HG02938 (cell line): ENCODE measurements at regions not wholly inside any gene's neighbourhood (a gene's known extent, or its start where the extent isn't known, plus 50 kb on each side); places are given as distances from the start of the nearest gene placed in this dataset.

Source experiments
- ATAC-seq: cut with Tn5 transposase; IDR thresholded peaks from one replicate; pipeline ENCODE4 v1.9.1; 2021; ENCODE audit warnings: mild to moderate bottlenecking, moderate library complexity; ENCODE audit not compliant: unreplicated experiment

GRCh38 chr5:168215646-168216045 lies 75.8 kb upstream of the WWC1 start:
- ATAC-seq, result no peak

GRCh38 chr5:168216989-168217388 lies 74.5 kb upstream of the WWC1 start:
- ATAC-seq, result no peak

- ATAC-seq, result no peak
Measured at GRCh38 chr5:168217497-168217896, 73.9 kb upstream of the WWC1 start.

- ATAC-seq, result no peak
Measured at GRCh38 chr5:168218746-168219145, 72.7 kb upstream of the WWC1 start.

- ATAC-seq, result peak; percentile 88
Measured at GRCh38 chr5:168219515-168220410, 71.7 kb upstream of the WWC1 start.

GRCh38 chr5:168224085-168224484 lies 67.4 kb upstream of the WWC1 start:
- ATAC-seq, result no peak

- ATAC-seq, result no peak
Measured at GRCh38 chr5:168226012-168226411, 65.4 kb upstream of the WWC1 start.

- no peak for ATAC-seq
Measured at GRCh38 chr5:168227001-168227400, 64.4 kb upstream of the WWC1 start.

GRCh38 chr5:168227973-168228615 lies 63.4 kb upstream of the WWC1 start:
- peak; percentile 100 for ATAC-seq

- no peak for ATAC-seq
Measured at GRCh38 chr5:168228668-168229067, 62.8 kb upstream of the WWC1 start.

GRCh38 chr5:168234133-168234532 lies 57.3 kb upstream of the WWC1 start:
- no peak for ATAC-seq

GRCh38 chr5:168238463-168238862 lies 53.0 kb upstream of the WWC1 start:
- ATAC-seq, result no peak

- no peak for ATAC-seq
Measured at GRCh38 chr5:168239325-168239724, 52.1 kb upstream of the WWC1 start.
